SH-SY5Y (cell line): ENCODE measurements at regions not wholly inside any gene's neighbourhood (a gene's known extent, or its start where the extent isn't known, plus 50 kb on each side); places are given as distances from the start of the nearest gene placed in this dataset.

Experiments used
- GATA2 ChIP-seq: IDR thresholded peaks from 2 replicates; pipeline ENCODE4 v1.6.1; 2011; ENCODE audit warnings: mild to moderate bottlenecking, low read depth, low read length
- GATA3 ChIP-seq: IDR thresholded peaks from 2 replicates; pipeline ENCODE4 v1.6.1; 2011; ENCODE audit warnings: low read depth, mild to moderate bottlenecking, low read length, moderate library complexity

DNA sequence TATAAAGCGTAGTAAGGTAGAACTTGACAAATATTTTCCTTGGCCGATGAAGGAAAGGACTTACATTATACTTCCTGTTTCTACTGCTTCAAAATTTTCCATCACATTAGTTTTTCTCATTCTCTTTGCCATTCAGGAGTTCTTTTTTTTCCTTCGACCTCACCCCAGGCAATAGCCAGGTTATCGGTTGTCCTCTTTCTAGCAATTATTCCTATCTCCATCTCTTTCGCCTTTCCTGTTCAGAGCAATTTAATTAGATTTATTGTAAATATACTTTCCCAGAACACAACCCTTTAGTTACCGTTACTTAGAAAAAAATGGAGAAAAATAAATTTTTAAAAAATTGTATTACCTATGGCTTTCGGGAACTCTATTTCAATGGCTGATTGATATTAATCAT lies 205.2 kb downstream of the KCNJ2 start:
- no peak for TF ChIP-seq GATA2
- no peak for TF ChIP-seq GATA3
